Immature natural killer cell (primary cell): ENCODE measurements at regions not wholly inside any gene's neighbourhood (a gene's known extent, or its start where the extent isn't known, plus 50 kb on each side); places are given as distances from the start of the nearest gene placed in this dataset.
"Not testable (repeated sequence)": the region's sequence is repeated elsewhere in the genome, so short reads cannot be mapped to it uniquely, and the experiment has no call there.

Source experiments
- DNase-seq, 3 donors: peaks; one replicate each; pipeline ENCODE4 v3.0.0; 2022; ENCODE audit warnings: mixed read lengths in 1 of 3
- H3K27ac Mint-ChIP-seq, 6 donors: one replicate each; pipeline ENCODE4 v1.8.0; 2020; ENCODE audit warnings: mixed read lengths in 6 of 6, mild to moderate bottlenecking in 5 of 6, inconsistent platforms in 4 of 6, moderate library complexity in 3 of 6
- H3K27me3 Mint-ChIP-seq, 3 donors: one replicate each; pipeline ENCODE4 v1.8.0; 2020 to 2021; ENCODE audit warnings: low read depth in 3 of 3, mild to moderate bottlenecking in 3 of 3, mixed read lengths in 3 of 3, moderate library complexity in 3 of 3, inconsistent platforms in 1 of 3
- H3K36me3 Mint-ChIP-seq, 3 donors: one replicate each; pipeline ENCODE4 v1.8.0; 2020; ENCODE audit warnings: mixed read lengths in 3 of 3, inconsistent platforms in 2 of 3, mild to moderate bottlenecking in 2 of 3
- H3K4me1 Mint-ChIP-seq, 2 donors: one replicate each; pipeline ENCODE4 v1.8.0; 2020; ENCODE audit warnings: inconsistent platforms in 2 of 2, mild to moderate bottlenecking in 2 of 2, mixed read lengths in 2 of 2, moderate library complexity in 1 of 2
- H3K4me3 Mint-ChIP-seq, 5 donors: one replicate each; pipeline ENCODE4 v1.8.0; 2020; ENCODE audit warnings: mild to moderate bottlenecking in 5 of 5, mixed read lengths in 5 of 5, inconsistent platforms in 3 of 5, moderate library complexity in 3 of 5
- H3K9me3 Mint-ChIP-seq, 6 donors: one replicate each; pipeline ENCODE4 v1.8.0; 2020; ENCODE audit warnings: mild to moderate bottlenecking in 6 of 6, mixed read lengths in 6 of 6, inconsistent platforms in 4 of 6, moderate library complexity in 3 of 6

DNA sequence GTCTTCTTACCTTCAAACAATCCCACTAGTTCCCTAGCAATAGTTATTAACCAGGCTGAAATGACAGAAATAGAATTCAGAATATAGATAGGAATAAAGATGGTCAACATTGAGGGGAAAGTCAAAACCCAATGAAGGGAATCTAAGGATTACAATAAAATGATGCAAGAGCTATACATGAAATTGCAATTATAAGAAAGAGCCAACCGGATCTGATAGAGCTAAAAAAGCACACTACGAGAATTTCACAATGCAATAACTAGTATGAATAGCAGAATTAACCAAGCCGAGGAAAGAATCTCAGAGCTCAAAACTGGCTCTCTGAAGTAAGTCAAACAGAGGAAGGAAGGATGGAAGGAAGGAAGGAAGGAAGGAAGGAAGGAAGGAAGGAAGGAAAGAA, 288.7 kb upstream of the KCND2 start:
- peaks cover 0 to 6% (median 3%) of the 10 kb centered on the region in 3 donors for H3K36me3 Mint-ChIP-seq
- peaks cover 0 to 1% (median 0%) of the 10 kb centered on the region in 3 donors for H3K27me3 Mint-ChIP-seq
- no peak overlapping the region for H3K27ac Mint-ChIP-seq
- no peak overlapping the region for H3K4me3 Mint-ChIP-seq
- H3K9me3 Mint-ChIP-seq, result peaks cover 25 to 71% (median 45%) of the 10 kb centered on the region in 6 donors
- DNase-seq, result no peak
- H3K4me1 Mint-ChIP-seq, result no peaks in the 10 kb centered on the region

DNA sequence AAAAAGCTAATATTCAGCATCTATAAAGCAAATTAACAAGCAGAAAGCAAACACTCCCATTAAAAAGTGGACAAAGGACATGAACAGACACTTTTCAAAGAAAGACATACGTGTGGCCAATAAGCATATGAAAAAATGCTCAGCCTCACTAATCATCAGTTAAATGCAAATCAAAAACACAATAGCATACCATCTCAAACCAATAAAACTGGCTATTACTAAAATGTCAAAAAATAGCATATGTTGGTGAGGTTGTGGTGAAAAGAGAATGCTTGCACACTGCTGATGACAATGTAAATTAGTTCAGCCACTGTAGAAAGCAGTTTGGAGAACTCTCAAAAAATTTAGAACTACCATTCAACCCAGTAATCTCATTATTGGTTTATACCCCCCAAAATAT, 284.6 kb upstream of the KCND2 start:
- no peaks in the 10 kb centered on the region for H3K4me1 Mint-ChIP-seq
- peaks cover 20 to 77% (median 53%) of the 10 kb centered on the region in 6 donors for H3K9me3 Mint-ChIP-seq

DNA sequence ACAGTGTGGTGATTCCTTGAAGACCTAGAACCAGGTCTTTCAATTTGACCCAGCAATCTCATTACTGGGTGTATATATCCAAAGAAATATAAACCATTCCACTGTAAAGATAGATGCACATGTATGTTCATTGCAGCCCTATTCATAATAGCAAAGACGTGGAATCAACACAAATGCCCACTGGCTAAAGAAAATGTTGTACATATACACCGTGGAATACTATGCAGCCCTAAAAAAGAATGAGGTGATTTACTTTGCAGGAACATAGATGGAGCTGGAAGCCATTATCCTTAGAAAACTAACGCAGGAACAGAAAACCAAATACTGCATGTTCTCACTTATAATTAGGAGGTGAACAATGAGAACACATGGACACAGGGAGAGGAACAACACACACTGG, 278.0 kb upstream of the KCND2 start:
- peaks cover 0 to 6% (median 6%) of the 10 kb centered on the region in 3 donors for H3K36me3 Mint-ChIP-seq
- peaks cover 5 to 52% (median 32%) of the 10 kb centered on the region in 6 donors for H3K9me3 Mint-ChIP-seq
- no peak for DNase-seq
- H3K27me3 Mint-ChIP-seq, result no peaks in the 10 kb centered on the region
- no peak overlapping the region for H3K4me3 Mint-ChIP-seq
- H3K27ac Mint-ChIP-seq, result no peak overlapping the region
- no peaks in the 10 kb centered on the region for H3K4me1 Mint-ChIP-seq

More for the DNA sequence above, 284.6 kb upstream of the KCND2 start:
- no peak overlapping the region for H3K27ac Mint-ChIP-seq
- H3K4me3 Mint-ChIP-seq, result no peak overlapping the region
- H3K36me3 Mint-ChIP-seq, result peaks cover 0 to 9% (median 6%) of the 10 kb centered on the region in 3 donors
- DNase-seq, result no peak
- peaks cover 0 to 1% (median 0%) of the 10 kb centered on the region in 3 donors for H3K27me3 Mint-ChIP-seq

DNA sequence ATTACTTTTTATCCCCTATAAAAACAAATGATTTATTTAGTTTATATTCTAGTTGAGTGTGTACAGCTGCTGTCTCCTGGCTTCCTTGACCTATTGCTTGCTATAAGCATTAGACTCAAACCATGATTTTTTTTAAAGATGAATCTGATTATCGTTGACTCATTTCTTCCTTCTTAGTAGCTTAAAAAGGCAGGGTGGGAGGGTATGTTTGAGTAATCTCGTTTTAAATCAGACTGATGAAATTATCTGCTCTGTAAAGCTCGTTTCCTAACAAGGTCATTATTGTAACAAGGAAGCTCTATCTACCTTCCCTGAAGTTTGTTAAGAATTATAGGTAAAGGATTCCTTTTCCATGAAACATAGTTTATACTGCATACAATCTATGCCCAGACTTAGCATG, 276.3 kb upstream of the KCND2 start:
- Mint-ChIP-seq H3K4me3 (no peak overlapping the region), H3K36me3 (no peaks in the 10 kb centered on the region), H3K27me3 (no peaks in the 10 kb centered on the region), H3K4me1 (no peaks in the 10 kb centered on the region), H3K27ac (no peak overlapping the region), H3K9me3 (peaks cover 5 to 48% (median 26%) of the 10 kb centered on the region in 6 donors)
- no peak for DNase-seq

DNA sequence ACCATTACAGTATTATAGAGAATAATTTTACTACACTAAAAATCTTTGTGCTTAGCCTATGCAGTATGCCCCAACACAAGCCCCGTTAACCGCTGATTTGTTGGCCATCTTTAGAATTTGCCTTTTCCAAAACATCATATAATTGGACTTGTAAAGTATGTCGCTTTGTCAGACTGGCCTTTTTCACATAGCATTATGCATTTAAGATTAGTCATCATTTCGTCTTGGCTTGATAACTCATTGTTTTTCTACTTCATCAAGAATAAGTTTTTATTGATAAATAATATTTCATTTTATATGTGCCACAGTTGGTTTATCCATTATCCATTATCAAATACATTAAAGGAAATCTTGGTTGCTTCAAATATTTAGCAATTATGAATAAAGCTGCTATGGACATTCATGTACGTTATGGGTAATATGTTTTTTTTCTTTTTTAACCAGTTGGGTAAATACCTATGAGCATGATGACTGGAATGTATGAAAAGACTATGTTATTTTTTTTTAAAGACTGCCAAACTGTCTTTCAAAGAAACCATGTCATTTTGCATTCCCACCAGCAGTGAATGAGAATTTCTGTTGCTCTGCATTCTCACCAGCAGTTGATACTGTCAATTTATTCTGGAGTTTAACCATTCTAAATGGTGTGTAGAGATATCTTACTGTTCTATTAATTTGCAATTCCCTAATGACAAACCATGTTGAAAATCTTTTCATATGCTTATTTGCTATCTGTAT, 273.1 kb upstream of the KCND2 start:
- Mint-ChIP-seq H3K27me3 (no peaks in the 10 kb centered on the region), H3K4me3 (no peak overlapping the region), H3K4me1 (no peaks in the 10 kb centered on the region), H3K36me3 (no peaks in the 10 kb centered on the region), H3K27ac (no peak overlapping the region), H3K9me3 (peaks cover 7 to 53% (median 18%) of the 10 kb centered on the region in 6 donors)
- no peak for DNase-seq

DNA sequence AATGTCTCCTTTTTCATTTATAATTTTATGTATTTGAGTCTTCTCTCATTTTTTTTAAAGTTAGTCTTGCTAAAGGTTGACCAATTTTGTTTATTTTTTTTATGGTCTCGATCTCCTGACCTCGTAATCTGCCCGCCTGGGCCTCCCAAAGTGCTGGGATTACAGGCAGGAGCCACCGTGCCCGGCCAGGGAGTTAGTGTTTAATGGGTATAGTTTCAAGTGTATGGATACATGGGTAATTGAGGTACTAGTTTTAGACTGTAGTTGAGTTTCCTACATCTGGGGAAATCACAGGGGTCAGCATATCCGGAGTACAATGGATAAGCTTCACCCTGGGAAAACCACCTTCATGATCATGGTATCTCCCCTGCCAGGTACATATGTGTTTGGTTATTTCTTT, 267.3 kb upstream of the KCND2 start:
- H3K9me3 Mint-ChIP-seq, result peaks cover 12 to 64% (median 31%) of the 10 kb centered on the region in 6 donors
- H3K4me1 Mint-ChIP-seq, result no peaks in the 10 kb centered on the region
- no peak overlapping the region for H3K4me3 Mint-ChIP-seq
- no peak for DNase-seq
- no peaks in the 10 kb centered on the region for H3K36me3 Mint-ChIP-seq
- H3K27me3 Mint-ChIP-seq, result no peaks in the 10 kb centered on the region
- no peak overlapping the region for H3K27ac Mint-ChIP-seq

DNA sequence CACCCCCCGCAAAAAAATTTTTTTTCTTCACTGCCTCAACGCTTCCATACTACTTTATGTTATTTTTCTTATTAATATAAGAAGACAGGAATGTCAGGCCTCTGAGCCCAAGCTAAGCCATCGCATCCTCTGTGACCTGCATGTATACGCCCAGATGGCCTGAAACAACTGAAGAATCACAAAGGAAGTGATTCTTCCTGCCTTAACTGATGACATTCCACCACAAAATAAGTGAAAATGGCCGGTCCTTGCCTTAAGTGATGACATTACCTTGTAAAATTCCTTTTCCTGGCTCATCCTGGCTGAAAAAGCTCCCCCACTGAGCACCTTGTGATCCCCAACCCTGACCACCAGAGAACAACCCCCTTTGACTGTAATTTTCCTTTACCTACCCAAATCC, 258.7 kb upstream of the KCND2 start:
- DNase-seq, H3K4me1 Mint-ChIP-seq, H3K27ac Mint-ChIP-seq, H3K36me3 Mint-ChIP-seq, H3K27me3 Mint-ChIP-seq, H3K4me3 Mint-ChIP-seq: not testable (repeated sequence)
- peaks cover 0 to 20% (median 14%) of the 10 kb centered on the region in 6 donors for H3K9me3 Mint-ChIP-seq

DNA sequence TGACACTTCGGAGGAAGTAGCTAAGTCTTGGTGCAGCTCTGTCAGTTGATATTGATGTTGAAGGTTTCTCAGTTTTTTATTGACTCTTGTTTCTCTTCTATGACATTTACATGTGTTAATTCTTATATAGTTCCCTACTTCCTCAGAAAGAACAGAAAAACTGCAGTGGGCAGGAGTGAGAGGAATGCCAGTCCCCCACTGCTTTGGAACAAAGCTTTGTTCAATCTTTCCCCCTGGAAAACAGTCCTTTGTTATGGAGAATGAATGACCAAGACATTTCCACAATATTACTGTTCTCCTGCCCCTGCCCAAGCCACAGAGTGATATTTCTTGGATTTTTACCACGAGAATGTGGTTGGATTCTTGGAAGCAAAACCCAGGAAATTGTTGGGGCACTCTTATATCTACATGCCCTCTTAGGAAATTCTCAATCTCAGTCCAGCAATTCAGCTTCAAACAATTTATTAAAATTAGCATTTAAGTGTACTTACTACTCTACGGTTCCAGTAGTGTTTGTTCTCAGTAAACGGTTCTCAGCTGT, 258.0 kb upstream of the KCND2 start:
- no peak for DNase-seq
- H3K4me1 Mint-ChIP-seq, result no peaks in the 10 kb centered on the region
- H3K9me3 Mint-ChIP-seq, result peaks cover 0 to 14% (median 10%) of the 10 kb centered on the region in 6 donors
- no peaks in the 10 kb centered on the region for H3K36me3 Mint-ChIP-seq
- H3K4me3 Mint-ChIP-seq, result no peak overlapping the region
- no peak overlapping the region for H3K27ac Mint-ChIP-seq
- H3K27me3 Mint-ChIP-seq, result no peaks in the 10 kb centered on the region

DNA sequence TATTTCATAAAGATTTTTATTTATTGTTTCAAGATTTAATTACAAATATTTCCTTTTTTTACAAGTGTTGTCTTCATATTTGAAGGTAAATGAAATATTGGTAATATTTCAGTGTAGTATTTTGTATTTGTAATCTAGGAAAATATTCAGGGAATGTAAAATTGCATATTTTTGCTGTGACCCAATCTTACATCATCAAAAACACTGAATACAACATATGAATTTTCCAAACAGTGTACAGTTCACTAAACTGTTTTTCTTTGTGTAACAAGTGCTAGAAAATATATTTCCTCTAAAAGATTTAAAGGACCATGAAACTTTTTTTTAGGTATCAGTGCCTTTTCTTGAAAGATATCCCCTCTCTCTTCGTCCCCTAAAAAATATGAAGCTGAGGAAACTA, 251.9 kb upstream of the KCND2 start:
- Mint-ChIP-seq H3K9me3 (peaks cover under 1 to 15% (median 8%) of the 10 kb centered on the region in 6 donors), H3K4me3 (no peak overlapping the region), H3K27ac (no peak overlapping the region), H3K27me3 (peaks cover 0 to 2% (median 0%) of the 10 kb centered on the region in 3 donors), H3K4me1 (no peaks in the 10 kb centered on the region), H3K36me3 (no peaks in the 10 kb centered on the region)
- DNase-seq, result no peak

DNA sequence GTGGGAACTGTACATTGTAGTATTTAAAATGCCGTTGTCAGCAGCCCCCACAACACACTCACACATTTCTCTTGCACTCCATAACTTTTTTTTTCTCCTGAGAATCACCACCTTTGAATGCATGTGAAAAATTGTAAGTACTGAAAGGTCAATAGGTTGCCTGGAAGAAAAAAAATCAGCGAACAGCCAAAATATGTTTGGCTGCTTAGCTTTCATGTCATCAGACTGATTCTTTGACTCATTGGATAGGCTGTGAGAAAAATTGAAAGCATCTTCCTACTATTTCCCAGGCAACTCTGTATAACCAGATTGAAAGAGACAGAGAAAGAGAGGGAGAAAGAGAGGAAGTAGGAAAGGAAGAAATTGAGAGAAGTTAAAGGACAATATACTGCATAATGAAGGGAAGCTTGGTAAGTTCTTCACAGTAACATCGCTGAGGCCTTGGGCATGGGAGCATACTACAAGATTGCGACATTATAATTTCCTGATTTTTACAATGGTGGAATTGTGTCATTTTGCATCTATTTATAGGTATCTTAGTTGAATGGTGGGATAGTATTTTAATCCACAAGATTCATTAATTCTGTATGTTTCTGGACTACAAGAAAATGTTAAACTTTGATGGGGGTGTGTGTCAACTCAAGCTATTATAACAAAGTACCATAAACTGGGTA, 249.3 kb upstream of the KCND2 start:
- Mint-ChIP-seq H3K27me3 (peaks cover 0 to 2% (median 2%) of the 10 kb centered on the region in 3 donors), H3K36me3 (no peaks in the 10 kb centered on the region), H3K4me1 (no peaks in the 10 kb centered on the region), H3K27ac (no peak overlapping the region), H3K4me3 (no peak overlapping the region), H3K9me3 (peaks cover 5 to 28% (median 19%) of the 10 kb centered on the region in 6 donors)
- DNase-seq, result no peak

DNA sequence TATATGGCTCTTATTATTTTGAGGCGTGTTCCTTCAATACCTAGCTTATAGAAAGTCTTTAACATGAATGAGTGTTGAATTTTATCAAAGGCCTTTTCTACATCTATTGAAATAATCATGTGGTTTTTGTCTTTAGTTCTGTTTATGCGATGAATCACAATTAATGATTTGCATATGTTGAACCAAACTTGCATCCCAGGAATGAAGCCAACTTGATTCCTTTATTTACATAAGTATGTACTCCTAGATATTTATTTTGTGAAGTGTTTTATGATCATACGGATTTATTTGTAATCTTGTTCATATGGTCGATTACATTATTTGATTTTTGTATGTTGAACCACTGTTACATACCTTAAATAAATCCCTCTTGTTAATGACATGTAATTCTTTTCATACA, 244.3 kb upstream of the KCND2 start:
- no peak for DNase-seq
- H3K4me3 Mint-ChIP-seq, result no peak overlapping the region
- H3K36me3 Mint-ChIP-seq, result no peaks in the 10 kb centered on the region
- no peak overlapping the region for H3K27ac Mint-ChIP-seq
- H3K9me3 Mint-ChIP-seq, result peaks cover 5 to 23% (median 16%) of the 10 kb centered on the region in 6 donors
- H3K27me3 Mint-ChIP-seq, result peaks cover 0 to 3% (median 2%) of the 10 kb centered on the region in 3 donors
- H3K4me1 Mint-ChIP-seq, result no peaks in the 10 kb centered on the region

DNA sequence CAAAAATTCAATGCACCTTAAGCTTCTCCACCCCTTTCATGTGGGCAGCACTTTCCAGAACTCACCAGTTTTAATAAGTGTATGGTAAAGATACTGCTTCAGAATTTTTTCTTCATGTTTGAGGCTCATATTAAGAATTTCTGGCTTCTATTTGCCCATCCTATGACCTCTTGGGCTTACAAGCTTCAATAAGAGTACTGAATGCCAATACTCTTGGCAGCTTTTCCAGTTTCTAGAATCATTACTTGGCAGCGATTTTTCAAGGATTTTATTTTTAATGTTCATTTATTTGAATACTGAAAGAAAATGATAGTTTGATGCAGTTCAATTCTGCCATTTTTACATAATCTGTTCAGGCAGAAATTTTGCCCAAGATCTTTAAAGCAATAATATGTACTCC, 242.1 kb upstream of the KCND2 start:
- no peaks in the 10 kb centered on the region for H3K4me1 Mint-ChIP-seq
- H3K27me3 Mint-ChIP-seq, result peaks cover 0 to 3% (median 2%) of the 10 kb centered on the region in 3 donors
- no peak for DNase-seq
- peaks cover 9 to 37% (median 23%) of the 10 kb centered on the region in 6 donors for H3K9me3 Mint-ChIP-seq
- H3K4me3 Mint-ChIP-seq, result no peak overlapping the region
- no peak overlapping the region for H3K27ac Mint-ChIP-seq
- no peaks in the 10 kb centered on the region for H3K36me3 Mint-ChIP-seq

DNA sequence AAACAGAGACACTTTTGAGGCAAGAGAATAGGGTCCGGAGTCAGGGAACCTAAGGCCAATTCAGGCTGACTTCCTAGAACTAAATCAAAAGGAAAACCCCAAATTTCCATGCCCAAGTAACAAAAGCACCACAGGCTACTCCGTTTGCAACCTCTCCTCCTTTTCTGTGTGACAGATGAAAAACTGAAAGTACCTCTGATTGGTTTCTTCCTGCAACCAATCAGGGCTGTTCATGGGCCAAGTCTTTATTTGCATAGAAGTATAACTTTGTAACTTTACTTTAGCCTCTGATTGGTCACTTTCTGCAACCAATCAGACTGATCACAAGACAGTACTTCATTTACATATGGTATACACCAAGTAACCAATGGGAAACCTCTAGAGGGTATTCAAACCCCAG, 239.9 kb upstream of the KCND2 start:
- Mint-ChIP-seq H3K4me3 (no peak overlapping the region), H3K4me1 (no peaks in the 10 kb centered on the region), H3K9me3 (peaks cover 15 to 33% (median 27%) of the 10 kb centered on the region in 6 donors), H3K27ac (no peak overlapping the region), H3K36me3 (no peaks in the 10 kb centered on the region), H3K27me3 (peaks cover 0 to 3% (median 0%) of the 10 kb centered on the region in 3 donors)
- no peak for DNase-seq

DNA sequence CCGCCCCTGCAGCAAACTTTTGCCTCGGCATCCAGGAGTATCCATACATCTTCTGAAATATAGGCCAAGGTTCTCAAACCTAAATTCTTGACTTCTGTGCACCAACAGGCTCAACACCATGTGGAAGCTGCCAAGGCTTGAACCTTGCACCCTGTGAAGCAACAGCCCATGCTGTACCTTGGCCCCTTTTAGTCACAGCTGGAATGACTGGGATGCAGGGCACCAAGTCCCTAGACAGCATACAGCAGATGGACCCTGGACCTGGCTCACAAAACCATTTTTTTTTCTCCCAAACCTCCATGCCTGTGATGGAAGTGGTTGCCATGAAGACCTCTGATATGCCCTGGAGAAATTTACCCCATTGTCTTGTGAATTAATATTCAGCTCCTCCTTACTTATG, 233.8 kb upstream of the KCND2 start:
- Mint-ChIP-seq H3K4me1 (no peaks in the 10 kb centered on the region), H3K36me3 (no peaks in the 10 kb centered on the region), H3K27ac (no peak overlapping the region)

More for the DNA sequence above, 233.8 kb upstream of the KCND2 start:
- no peak overlapping the region for H3K4me3 Mint-ChIP-seq
- no peak for DNase-seq
- peaks cover 0 to 1% (median 0%) of the 10 kb centered on the region in 3 donors for H3K27me3 Mint-ChIP-seq
- peaks cover 19 to 76% (median 51%) of the 10 kb centered on the region in 6 donors for H3K9me3 Mint-ChIP-seq
